ENCODE measurements at regions not wholly inside any gene's neighbourhood (a gene's known extent, or its start where the extent isn't known, plus 50 kb on each side); places are given as distances from the start of the nearest gene placed in this dataset.

DNA sequence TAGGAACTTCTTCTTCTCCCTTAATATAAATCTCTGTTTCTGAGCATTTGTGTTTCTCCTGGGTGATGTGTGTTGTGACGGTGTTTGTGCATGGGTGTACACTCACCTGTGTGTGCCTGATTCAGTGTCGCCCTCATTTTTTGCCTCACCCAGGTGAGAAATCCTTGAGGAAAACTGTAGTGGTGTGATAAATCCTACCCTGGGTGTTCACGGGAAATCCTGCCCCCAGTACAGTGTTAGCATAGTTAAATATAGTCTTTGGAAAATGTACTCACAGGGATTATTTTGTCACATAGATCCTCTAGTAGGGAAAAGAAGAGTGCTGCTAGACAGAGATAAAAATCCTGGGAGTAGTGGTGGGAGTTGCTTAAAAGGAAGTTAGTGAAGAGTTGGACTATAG, 291.9 kb upstream of the PITX2 start:
- TF ChIP-seq, protein P1, sequence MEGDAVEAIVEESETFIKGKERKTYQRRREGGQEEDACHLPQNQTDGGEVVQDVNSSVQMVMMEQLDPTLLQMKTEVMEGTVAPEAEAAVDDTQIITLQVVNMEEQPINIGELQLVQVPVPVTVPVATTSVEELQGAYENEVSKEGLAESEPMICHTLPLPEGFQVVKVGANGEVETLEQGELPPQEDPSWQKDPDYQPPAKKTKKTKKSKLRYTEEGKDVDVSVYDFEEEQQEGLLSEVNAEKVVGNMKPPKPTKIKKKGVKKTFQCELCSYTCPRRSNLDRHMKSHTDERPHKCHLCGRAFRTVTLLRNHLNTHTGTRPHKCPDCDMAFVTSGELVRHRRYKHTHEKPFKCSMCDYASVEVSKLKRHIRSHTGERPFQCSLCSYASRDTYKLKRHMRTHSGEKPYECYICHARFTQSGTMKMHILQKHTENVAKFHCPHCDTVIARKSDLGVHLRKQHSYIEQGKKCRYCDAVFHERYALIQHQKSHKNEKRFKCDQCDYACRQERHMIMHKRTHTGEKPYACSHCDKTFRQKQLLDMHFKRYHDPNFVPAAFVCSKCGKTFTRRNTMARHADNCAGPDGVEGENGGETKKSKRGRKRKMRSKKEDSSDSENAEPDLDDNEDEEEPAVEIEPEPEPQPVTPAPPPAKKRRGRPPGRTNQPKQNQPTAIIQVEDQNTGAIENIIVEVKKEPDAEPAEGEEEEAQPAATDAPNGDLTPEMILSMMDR (conservative IDR thresholded peaks at IDR 0.05), result no peak
- Histone ChIP-seq H3K9me3 (ENCODE audit: control insufficient read depth, low read length) (no peaks in the 10 kb centered on the region), H3K27ac (ENCODE audit: low read depth, low read length) (no peak overlapping the region), H3K4me3 (ENCODE audit: low read length) (no peak overlapping the region), H3K27me3 (ENCODE audit: control insufficient read depth, insufficient read depth, low read length, poor library complexity, severe bottlenecking) (peaks cover 33% of the 10 kb centered on the region), H3K9ac (ENCODE audit: extremely low read depth, low read length, poor library complexity, severe bottlenecking) (no peak overlapping the region), H3K36me3 (ENCODE audit: control insufficient read depth, insufficient read depth, low read length) (no peaks in the 10 kb centered on the region), H3K4me1 (ENCODE audit: control insufficient read depth, insufficient read depth, low read length) (no peaks in the 10 kb centered on the region)
- Mint-ChIP-seq H3K4me3 (no peak overlapping the region), H3K9me3 (no peaks in the 10 kb centered on the region), H3K27ac (no peak overlapping the region), H3K27me3 (ENCODE audit: insufficient read depth) (peaks cover 19% of the 10 kb centered on the region), H3K36me3 (ENCODE audit: low read depth) (no peaks in the 10 kb centered on the region), H3K4me1 (peaks cover 11% of the 10 kb centered on the region)
- DNase-seq, result no peak
- 97% methylated on average over 3 of the region's 3 CpGs; no CpG with 5 or more reads in 1 of the 2 experiments for WGBS, 2 experiments (ENCODE audit: insufficient coverage in 1 of 2, insufficient read length in 1 of 2)

- H3K27me3 Mint-ChIP-seq (ENCODE audit: insufficient read depth), result peaks cover 19% of the 10 kb centered on the region
- H3K4me3 Mint-ChIP-seq, result no peak overlapping the region
- TF ChIP-seq, protein P1 (conservative IDR thresholded peaks at IDR 0.05), result no peak
- no peak overlapping the region for H3K9ac ChIP-seq (ENCODE audit: extremely low read depth, low read length, poor library complexity, severe bottlenecking)
- no peaks in the 10 kb centered on the region for H3K36me3 ChIP-seq (ENCODE audit: control insufficient read depth, insufficient read depth, low read length)
- no peak for DNase-seq
- no peaks in the 10 kb centered on the region for H3K36me3 Mint-ChIP-seq (ENCODE audit: low read depth)
- no peaks in the 10 kb centered on the region for H3K9me3 ChIP-seq (ENCODE audit: control insufficient read depth, low read length)
- H3K27ac Mint-ChIP-seq, result no peak overlapping the region
- H3K27me3 ChIP-seq (ENCODE audit: control insufficient read depth, insufficient read depth, low read length, poor library complexity, severe bottlenecking), result peaks cover 33% of the 10 kb centered on the region
- H3K4me3 ChIP-seq (ENCODE audit: low read length), result no peak overlapping the region
- H3K4me1 ChIP-seq (ENCODE audit: control insufficient read depth, insufficient read depth, low read length), result no peaks in the 10 kb centered on the region
- peaks cover 11% of the 10 kb centered on the region for H3K4me1 Mint-ChIP-seq
- H3K9me3 Mint-ChIP-seq, result no peaks in the 10 kb centered on the region
- 55% methylated on average over 3 of the region's 3 CpGs; no CpG with 5 or more reads in 1 of the 2 experiments for WGBS, 2 experiments (ENCODE audit: insufficient coverage in 1 of 2, insufficient read length in 1 of 2)
- H3K27ac ChIP-seq (ENCODE audit: low read depth, low read length), result no peak overlapping the region
Measured at GRCh38 chr4:110915301-110915700, 292.4 kb upstream of the PITX2 start.

DNA sequence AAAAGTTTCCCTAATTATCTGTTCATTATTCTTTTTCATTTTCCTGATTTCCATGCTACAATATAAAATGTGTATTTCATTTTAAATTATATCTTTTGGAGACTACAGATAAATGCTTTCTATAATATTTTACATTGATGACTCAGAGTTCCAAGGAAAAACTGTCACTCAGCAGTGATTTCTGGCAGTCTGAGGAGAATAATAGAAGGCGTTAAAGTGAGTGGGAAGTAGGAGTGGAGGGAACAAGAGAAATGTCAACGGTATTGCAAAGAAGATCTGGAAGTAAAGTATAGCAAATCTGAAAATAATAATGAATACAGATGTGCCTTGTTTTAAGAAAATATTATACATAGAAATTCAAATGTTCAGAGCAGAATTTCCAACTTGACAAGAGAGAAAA, 293.6 kb upstream of the PITX2 start:
- Histone ChIP-seq H3K4me1 (ENCODE audit: control insufficient read depth, insufficient read depth, low read length) (no peaks in the 10 kb centered on the region), H3K27me3 (ENCODE audit: control insufficient read depth, insufficient read depth, low read length, poor library complexity, severe bottlenecking) (peaks cover 33% of the 10 kb centered on the region), H3K27ac (ENCODE audit: low read depth, low read length) (no peak overlapping the region), H3K9ac (ENCODE audit: extremely low read depth, low read length, poor library complexity, severe bottlenecking) (no peak overlapping the region), H3K4me3 (ENCODE audit: low read length) (no peak overlapping the region), H3K9me3 (ENCODE audit: control insufficient read depth, low read length) (no peaks in the 10 kb centered on the region), H3K36me3 (ENCODE audit: control insufficient read depth, insufficient read depth, low read length) (no peaks in the 10 kb centered on the region)
- 53 to 75% methylated on average over 2 of the region's 2 CpGs for WGBS, 2 experiments (ENCODE audit: insufficient coverage in 1 of 2, insufficient read length in 1 of 2)
- H3K36me3 Mint-ChIP-seq (ENCODE audit: low read depth), result no peaks in the 10 kb centered on the region
- H3K27ac Mint-ChIP-seq, result no peak overlapping the region
- H3K4me1 Mint-ChIP-seq, result peaks cover 11% of the 10 kb centered on the region
- no peak overlapping the region for H3K4me3 Mint-ChIP-seq
- H3K27me3 Mint-ChIP-seq (ENCODE audit: insufficient read depth), result peaks cover 19% of the 10 kb centered on the region
- DNase-seq, result no peak
- TF ChIP-seq, protein P1 (conservative IDR thresholded peaks at IDR 0.05), result no peak
- no peaks in the 10 kb centered on the region for H3K9me3 Mint-ChIP-seq
